Activated T-cell treated with anti-CD3 and anti-CD28 coated beads, Interleukin-2, amount 50 U/mL, for 1 hour (primary cell): ENCODE measurements at regions not wholly inside any gene's neighbourhood (a gene's known extent, or its start where the extent isn't known, plus 50 kb on each side); places are given as distances from the start of the nearest gene placed in this dataset.

Source experiments
- DNase-seq: peaks from one replicate; pipeline ENCODE4 v3.0.0-alpha.2; 2020

GRCh38 chr2:104733226-104733943 is 120.5 kb upstream of the POU3F3 start:
- DNase-seq, result no peak

GRCh38 chr2:104734937-104735586 is 118.9 kb upstream of the POU3F3 start:
- DNase-seq, result no peak

DNA sequence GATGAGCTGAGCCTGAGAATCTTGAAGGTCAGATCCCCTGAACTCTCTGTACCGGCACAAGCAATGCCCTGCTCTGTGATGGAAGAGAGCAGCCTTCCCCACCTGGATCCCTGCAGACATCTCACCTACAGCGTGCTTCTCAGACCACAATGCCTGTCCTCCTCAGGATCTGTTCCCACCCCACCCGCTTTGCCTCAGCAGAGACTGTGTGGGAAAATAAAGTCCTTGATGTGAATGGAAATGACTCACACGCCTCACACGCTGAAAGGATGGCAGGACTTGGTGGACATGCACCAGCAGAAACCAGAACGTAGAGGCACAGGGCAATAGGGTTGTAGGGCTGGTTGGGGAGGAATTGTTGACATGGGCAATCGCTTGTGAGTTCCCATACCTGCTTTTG is 117.9 kb upstream of the POU3F3 start:
- no peak for DNase-seq

DNA sequence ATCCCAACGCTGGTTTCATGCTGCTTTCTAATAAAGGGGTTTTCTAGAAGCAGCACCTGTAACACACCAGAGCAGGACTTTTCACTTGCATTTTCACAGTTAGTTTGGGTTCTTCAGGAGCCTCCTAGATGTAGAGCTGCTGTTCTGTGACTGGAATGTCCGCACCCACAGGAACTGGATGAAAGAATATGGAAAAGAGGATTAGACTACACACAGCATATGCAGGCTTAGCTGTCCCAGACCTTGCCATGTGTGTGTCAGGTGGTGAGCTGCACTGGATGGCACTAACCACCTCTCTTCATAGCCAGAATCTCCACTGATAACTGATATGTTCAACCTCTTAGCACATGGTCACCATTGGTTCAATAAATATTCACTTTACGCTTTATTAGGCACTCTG is 112.1 kb upstream of the POU3F3 start:
- no peak for DNase-seq

DNA sequence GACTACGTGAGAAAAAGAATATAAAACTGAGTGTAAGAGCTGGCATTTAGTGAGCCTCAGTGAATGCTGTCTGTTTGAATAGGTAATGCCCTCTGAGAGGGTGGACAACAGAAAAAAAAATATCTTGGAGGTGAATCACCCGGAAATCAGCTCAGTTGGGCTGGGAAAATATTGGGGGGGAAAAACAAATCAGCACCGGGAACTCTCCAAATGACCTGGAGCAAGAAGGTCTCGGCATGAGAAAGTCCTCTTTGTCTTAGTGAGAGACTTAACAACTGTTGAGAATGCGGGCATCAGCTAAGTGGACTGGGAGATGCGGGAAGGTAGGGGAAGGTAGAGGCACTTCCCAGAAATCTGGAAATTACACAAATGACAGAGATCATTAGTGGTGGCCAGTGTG is 109.4 kb upstream of the POU3F3 start:
- no peak for DNase-seq

DNA sequence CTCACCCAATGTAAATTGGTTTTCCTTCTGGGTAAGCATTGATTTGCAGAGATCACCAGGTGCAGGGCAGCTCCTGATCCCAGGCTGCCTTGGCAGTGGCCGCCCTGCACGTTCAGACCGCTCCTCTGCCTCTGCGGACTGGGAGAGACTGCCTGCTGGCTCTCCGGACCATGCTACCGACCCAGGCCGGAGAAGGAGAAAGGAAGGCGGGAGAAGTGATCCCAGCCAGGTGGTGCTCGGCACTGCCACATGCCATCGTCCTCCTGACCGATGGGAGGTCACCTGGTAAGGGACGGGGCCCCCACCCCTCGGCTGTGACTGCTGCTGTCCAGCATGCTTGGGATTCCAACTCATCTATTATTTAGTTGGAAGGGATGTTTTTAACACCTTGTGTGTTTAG is 108.1 kb upstream of the POU3F3 start:
- DNase-seq, result no peak

GRCh38 chr2:104746299-104746698 is 107.6 kb upstream of the POU3F3 start:
- DNase-seq, result no peak

DNA sequence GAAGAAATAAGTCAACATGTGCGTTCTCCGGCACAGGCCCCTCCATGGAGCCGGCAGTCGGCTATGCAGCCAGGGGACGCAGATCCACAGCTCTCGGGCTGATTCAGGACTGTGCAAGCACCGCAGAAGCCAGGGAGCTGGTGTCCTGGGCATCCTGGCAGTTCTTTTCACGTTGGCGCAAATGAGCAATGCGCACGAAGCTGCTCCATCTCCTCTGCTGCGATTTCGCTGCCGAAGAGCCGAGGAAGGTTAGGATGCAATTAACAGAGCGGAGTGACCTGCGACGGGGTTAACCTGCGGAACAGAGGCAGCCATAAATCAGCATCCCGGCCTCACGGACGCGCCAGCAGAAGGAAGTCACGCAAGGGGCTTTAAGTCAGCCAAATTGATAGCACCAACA is 107.1 kb upstream of the POU3F3 start:
- no peak for DNase-seq

GRCh38 chr2:104749856-104750460 is 104.0 kb upstream of the POU3F3 start:
- no peak for DNase-seq

- DNase-seq, result no peak
These were observed 101.4 kb upstream of the POU3F3 start for GRCh38 chr2:104752504-104752903.

DNA sequence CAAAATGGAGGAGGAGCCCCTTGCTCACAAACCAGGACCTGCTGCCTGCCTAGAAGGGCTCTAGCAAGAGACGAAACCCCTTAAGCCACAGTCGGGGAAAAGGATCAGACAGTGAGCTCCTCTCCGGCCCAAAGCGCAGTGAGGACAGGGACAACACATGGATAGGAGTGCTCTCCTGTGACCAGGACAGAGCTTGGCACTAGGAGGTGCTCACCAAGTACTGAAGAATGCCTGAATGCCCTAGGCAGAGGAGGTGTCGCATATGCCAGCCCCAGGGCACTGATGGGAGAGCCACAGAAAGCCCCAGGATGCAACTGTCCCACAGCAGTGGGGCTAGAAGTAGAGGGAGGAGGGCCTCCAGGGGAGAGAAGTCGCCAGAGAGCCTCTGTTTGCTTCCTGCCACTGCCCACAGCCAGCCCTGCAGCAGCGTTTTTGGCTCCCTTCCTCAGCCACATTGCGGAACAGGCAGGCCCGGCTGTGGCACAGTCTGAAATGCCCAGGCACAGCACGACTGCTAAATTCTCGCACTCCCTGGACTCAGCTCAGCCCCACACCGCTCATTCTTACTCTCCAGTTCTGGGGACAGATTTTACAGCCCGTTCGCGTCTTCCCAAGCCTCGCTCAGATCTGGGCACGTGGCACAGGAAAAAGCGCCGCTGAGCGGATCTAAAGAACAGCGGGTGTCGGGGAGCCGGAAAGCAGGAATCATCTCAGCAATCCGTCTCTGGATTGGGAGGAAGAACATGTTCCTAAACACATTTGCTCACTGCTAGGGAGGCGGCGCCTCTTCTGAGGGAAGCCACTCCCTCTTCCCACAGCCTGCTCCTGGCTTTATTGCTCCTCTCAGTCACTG is 98.7 kb upstream of the POU3F3 start:
- no peak for DNase-seq

GRCh38 chr2:104756118-104756517 is 97.8 kb upstream of the POU3F3 start:
- DNase-seq, result no peak

DNA sequence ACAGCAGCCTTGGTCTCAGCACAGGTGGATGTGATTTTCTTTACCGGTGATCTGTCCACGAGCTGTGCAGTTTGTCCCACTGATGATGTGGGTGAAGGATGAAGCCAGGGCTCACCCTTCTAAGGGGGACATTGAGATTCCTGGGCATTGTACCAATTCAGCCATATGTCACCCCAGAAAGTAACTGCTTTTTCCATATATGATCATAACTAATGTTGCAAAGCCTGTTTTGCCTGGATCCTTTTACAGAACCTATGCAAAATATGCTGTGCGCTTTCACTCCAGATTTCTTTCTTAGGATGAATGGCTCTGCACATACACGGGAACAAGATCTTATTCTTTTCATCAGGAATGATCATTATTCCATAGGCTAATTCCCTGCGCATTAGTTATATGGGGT is 96.9 kb upstream of the POU3F3 start:
- no peak for DNase-seq

- no peak for DNase-seq
These were observed 95.7 kb upstream of the POU3F3 start for GRCh38 chr2:104758199-104758620.

GRCh38 chr2:104762031-104762430 is 91.9 kb upstream of the POU3F3 start:
- DNase-seq, result no peak

GRCh38 chr2:104766683-104767082 is 87.2 kb upstream of the POU3F3 start:
- no peak for DNase-seq

GRCh38 chr2:104768694-104769093 is 85.2 kb upstream of the POU3F3 start:
- DNase-seq, result no peak

- no peak for DNase-seq
These were observed 84.8 kb upstream of the POU3F3 start for GRCh38 chr2:104769096-104769495.

GRCh38 chr2:104772996-104773395 is 80.9 kb upstream of the POU3F3 start:
- no peak for DNase-seq

GRCh38 chr2:104774631-104775030 is 79.3 kb upstream of the POU3F3 start:
- DNase-seq, result no peak

DNA sequence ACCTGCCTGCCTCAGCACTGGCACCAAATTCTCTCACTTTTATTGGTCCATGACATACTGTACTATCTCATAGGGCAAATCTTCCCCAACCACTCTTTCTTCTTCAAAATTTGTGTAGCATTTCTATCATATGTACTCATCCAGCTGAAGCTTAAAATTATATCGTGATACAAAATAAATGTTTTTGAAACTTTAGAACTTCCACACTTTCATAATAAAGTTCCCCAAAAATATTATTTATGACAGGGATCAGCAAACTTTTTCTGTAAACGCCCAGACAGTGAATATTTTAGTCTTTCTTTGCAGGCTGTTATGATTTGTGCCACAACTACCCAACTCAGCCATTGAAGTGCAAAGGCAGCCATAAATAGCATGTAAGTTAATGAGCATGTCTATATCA is 76.2 kb upstream of the POU3F3 start:
- DNase-seq, result no peak

- no peak for DNase-seq
These were observed 72.8 kb upstream of the POU3F3 start for GRCh38 chr2:104781151-104781550.

DNA sequence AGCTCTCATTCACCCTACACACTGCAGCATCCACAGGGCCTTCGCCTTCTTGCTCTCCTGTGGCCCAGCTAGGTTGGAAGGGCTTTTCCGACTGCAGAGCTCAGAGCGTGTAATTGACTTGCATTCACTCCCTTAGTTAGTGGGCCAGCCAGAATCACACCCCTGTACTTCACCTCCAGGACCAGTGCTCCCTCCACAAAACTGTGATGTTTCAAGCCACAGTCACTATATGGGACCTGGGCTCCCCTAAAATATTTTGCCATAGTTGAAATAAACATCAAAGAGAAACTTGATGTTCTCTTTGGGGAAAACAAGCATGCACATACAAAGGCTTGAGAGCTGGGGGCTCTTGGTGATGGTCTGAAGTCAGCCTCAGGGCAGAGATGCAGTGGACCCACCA is 69.7 kb upstream of the POU3F3 start:
- DNase-seq, result no peak

- DNase-seq, result no peak
These were observed 67.7 kb upstream of the POU3F3 start for GRCh38 chr2:104786204-104786603.
